HG02943 (cell line): ENCODE measurements at regions not wholly inside any gene's neighbourhood (a gene's known extent, or its start where the extent isn't known, plus 50 kb on each side); places are given as distances from the start of the nearest gene placed in this dataset.

Experiments used
- ATAC-seq: cut with Tn5 transposase; IDR thresholded peaks from one replicate; pipeline ENCODE4 v1.9.1; 2021; ENCODE audit warnings: mild to moderate bottlenecking, low read depth, moderate library complexity; ENCODE audit not compliant: unreplicated experiment

- ATAC-seq = no peak
Observed at GRCh38 chr15:95558131-95558530, 772.4 kb upstream of the NR2F2 start.

- ATAC-seq = no peak
Observed at GRCh38 chr15:95558916-95559315, 771.6 kb upstream of the NR2F2 start.

- no peak for ATAC-seq
Observed at GRCh38 chr15:95559875-95560394, 770.6 kb upstream of the NR2F2 start.

- no peak for ATAC-seq
Observed at GRCh38 chr15:95561463-95561862, 769.0 kb upstream of the NR2F2 start.

- no peak for ATAC-seq
Observed at GRCh38 chr15:95563634-95564033, 766.9 kb upstream of the NR2F2 start.

- ATAC-seq = no peak
Observed at GRCh38 chr15:95565016-95565600, 765.4 kb upstream of the NR2F2 start.

GRCh38 chr15:95565690-95566089 lies 764.8 kb upstream of the NR2F2 start:
- ATAC-seq = no peak

GRCh38 chr15:95567686-95568085 lies 762.8 kb upstream of the NR2F2 start:
- no peak for ATAC-seq

- no peak for ATAC-seq
Observed at GRCh38 chr15:95574053-95574452, 756.4 kb upstream of the NR2F2 start.

GRCh38 chr15:95577927-95578326 lies 752.6 kb upstream of the NR2F2 start:
- no peak for ATAC-seq

- ATAC-seq = no peak
Observed at GRCh38 chr15:95580121-95580520, 750.4 kb upstream of the NR2F2 start.

- ATAC-seq = no peak
Observed at GRCh38 chr15:95581595-95581994, 748.9 kb upstream of the NR2F2 start.

- no peak for ATAC-seq
Observed at GRCh38 chr15:95584088-95584487, 746.4 kb upstream of the NR2F2 start.

GRCh38 chr15:95588056-95588455 lies 742.4 kb upstream of the NR2F2 start:
- no peak for ATAC-seq

GRCh38 chr15:95590533-95591044 lies 739.9 kb upstream of the NR2F2 start:
- ATAC-seq = no peak

- no peak for ATAC-seq
Observed at GRCh38 chr15:95591270-95591669, 739.2 kb upstream of the NR2F2 start.

- ATAC-seq = no peak
Observed at GRCh38 chr15:95591886-95592285, 738.6 kb upstream of the NR2F2 start.

- ATAC-seq = no peak
Observed at GRCh38 chr15:95594496-95594895, 736.0 kb upstream of the NR2F2 start.

GRCh38 chr15:95595759-95596158 lies 734.7 kb upstream of the NR2F2 start:
- no peak for ATAC-seq

- ATAC-seq = no peak
Observed at GRCh38 chr15:95596496-95596895, 734.0 kb upstream of the NR2F2 start.

GRCh38 chr15:95598251-95598855 lies 732.1 kb upstream of the NR2F2 start:
- no peak for ATAC-seq

- no peak for ATAC-seq
Observed at GRCh38 chr15:95600367-95600766, 730.1 kb upstream of the NR2F2 start.
